ENCODE measurements at regions not wholly inside any gene's neighbourhood (a gene's known extent, or its start where the extent isn't known, plus 50 kb on each side); places are given as distances from the start of the nearest gene placed in this dataset.

DNA sequence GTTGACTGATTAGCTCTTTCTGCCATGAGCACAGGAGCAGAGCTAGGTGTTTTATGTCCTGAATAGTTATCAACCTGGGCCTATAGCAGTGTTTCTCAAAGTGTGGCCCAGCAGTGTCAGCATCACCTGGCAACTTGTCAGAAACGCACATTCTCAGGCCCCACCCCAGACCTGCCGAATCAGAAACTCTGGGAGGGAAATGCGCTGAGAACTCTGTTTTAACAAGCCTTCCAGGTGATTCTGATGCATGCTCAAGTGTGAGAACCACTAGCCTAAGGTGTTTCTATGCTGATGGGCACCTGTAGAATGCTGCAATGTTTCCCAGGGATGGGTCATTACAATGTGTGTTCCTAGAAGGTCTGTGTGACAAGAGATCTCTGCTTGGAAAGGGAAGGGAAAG, 257.5 kb downstream of the MID1IP1 start:
- intact Hi-C loops (cut with micrococcal nuclease) = no loop called here
- TF ChIP-seq, protein P1, sequence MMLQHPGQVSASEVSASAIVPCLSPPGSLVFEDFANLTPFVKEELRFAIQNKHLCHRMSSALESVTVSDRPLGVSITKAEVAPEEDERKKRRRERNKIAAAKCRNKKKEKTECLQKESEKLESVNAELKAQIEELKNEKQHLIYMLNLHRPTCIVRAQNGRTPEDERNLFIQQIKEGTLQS (IDR thresholded peaks at IDR 0.05) = no peak
- no peak for TF ChIP-seq TCF7L2 (IDR thresholded peaks at IDR 0.05; ENCODE audit: borderline replicate concordance, extremely low read depth, insufficient read depth, insufficient read length)
- TF ChIP-seq POLR2AphosphoS5 (IDR thresholded peaks at IDR 0.05; ENCODE audit: low read depth, low read length) = no peak
- TF ChIP-seq RAD21 (IDR thresholded peaks at IDR 0.05; ENCODE audit: low read depth) = no peak
- TF ChIP-seq, protein P2, sequence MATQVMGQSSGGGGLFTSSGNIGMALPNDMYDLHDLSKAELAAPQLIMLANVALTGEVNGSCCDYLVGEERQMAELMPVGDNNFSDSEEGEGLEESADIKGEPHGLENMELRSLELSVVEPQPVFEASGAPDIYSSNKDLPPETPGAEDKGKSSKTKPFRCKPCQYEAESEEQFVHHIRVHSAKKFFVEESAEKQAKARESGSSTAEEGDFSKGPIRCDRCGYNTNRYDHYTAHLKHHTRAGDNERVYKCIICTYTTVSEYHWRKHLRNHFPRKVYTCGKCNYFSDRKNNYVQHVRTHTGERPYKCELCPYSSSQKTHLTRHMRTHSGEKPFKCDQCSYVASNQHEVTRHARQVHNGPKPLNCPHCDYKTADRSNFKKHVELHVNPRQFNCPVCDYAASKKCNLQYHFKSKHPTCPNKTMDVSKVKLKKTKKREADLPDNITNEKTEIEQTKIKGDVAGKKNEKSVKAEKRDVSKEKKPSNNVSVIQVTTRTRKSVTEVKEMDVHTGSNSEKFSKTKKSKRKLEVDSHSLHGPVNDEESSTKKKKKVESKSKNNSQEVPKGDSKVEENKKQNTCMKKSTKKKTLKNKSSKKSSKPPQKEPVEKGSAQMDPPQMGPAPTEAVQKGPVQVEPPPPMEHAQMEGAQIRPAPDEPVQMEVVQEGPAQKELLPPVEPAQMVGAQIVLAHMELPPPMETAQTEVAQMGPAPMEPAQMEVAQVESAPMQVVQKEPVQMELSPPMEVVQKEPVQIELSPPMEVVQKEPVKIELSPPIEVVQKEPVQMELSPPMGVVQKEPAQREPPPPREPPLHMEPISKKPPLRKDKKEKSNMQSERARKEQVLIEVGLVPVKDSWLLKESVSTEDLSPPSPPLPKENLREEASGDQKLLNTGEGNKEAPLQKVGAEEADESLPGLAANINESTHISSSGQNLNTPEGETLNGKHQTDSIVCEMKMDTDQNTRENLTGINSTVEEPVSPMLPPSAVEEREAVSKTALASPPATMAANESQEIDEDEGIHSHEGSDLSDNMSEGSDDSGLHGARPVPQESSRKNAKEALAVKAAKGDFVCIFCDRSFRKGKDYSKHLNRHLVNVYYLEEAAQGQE (IDR thresholded peaks at IDR 0.05; ENCODE audit: low read depth) = no peak
- TF ChIP-seq EZH2phosphoT487 (IDR thresholded peaks at IDR 0.05; ENCODE audit: borderline replicate concordance) = no peak
- TF ChIP-seq CEBPB (IDR thresholded peaks at IDR 0.05; ENCODE audit: low read depth) = no peak
- H3K9me2 ChIP-seq (ENCODE audit: insufficient read depth) = no peaks in the 10 kb centered on the region
- no peak overlapping the region for H3K4me2 ChIP-seq (ENCODE audit: low read length)
- ATAC-seq (no peak), DNase-seq (ENCODE audit: low read depth, low spot score) (no peak)
- no peak overlapping the region for H2AFZ ChIP-seq (ENCODE audit: low read depth, low read length, poor library complexity, severe bottlenecking)
- no peaks in the 10 kb centered on the region for H3K36me3 ChIP-seq (ENCODE audit: control insufficient read depth in 1 of 2, insufficient read depth in 2 of 2, low read length in 2 of 2)
- ChIA-PET CTCF (no interaction called here), POLR2A (no interaction called here), RAD21 (ENCODE audit: low non-redundant PET in 1 of 2, low total read pairs in 2 of 2, uncharacterized antibody in 2 of 2, unreplicated experiment in 2 of 2) (no interaction called here)
- no peak overlapping the region for H3K27ac ChIP-seq (ENCODE audit: low read depth, low read length)
- no TSS peak for BruUV-seq (replicated peaks)
- H3K9me3 ChIP-seq (ENCODE audit: control insufficient read depth in 1 of 2, insufficient read depth in 1 of 2, low read depth in 1 of 2, low read length in 2 of 2) = no peaks in the 10 kb centered on the region
- no peaks in the 10 kb centered on the region for H3K27me3 ChIP-seq (ENCODE audit: insufficient read depth, low read length)
- no peaks in the 10 kb centered on the region for H3K4me1 ChIP-seq (ENCODE audit: control insufficient read depth in 1 of 2, insufficient read depth in 2 of 2, low read length in 2 of 2)
- H3K4me3 ChIP-seq (replicated peaks in 1 of 2; ENCODE audit: low read depth in 1 of 2, low read length in 2 of 2) = no peak overlapping the region
- H4K20me1 ChIP-seq (ENCODE audit: insufficient read depth) = no peaks in the 10 kb centered on the region
- H3K9ac ChIP-seq (ENCODE audit: low read length) = no peak overlapping the region
- no peaks in the 10 kb centered on the region for H3K79me2 ChIP-seq (ENCODE audit: insufficient read depth, low read length)

Data from HCT116 (cell line).